ENCODE measurements at regions not wholly inside any gene's neighbourhood (a gene's known extent, or its start where the extent isn't known, plus 50 kb on each side); places are given as distances from the start of the nearest gene placed in this dataset.

DNA sequence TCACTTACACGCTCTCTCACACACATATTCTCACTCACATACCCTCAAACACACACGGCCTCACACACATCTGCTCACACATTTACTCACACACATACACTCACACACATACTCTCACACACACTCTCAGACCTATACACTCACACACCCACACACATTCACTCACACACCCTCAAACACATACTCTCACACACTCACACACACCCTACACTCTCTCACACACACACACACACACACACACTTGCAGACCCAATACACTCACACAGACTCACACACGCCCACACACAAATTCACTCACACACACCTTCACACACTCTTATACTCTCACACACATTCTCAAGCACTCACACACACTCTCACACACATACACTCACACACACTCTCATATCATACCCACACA is 155.5 kb upstream of the BACE2 start:
- Histone ChIP-seq H3K9me3 (ENCODE audit: control extremely low read depth in 1 of 3, control insufficient read depth in 2 of 3, insufficient read depth in 1 of 3, low read length in 2 of 3) (peaks cover 0 to 12% (median 0%) of the 10 kb centered on the region in 3 donors), H3K9ac (ENCODE audit: low read length) (no peak overlapping the region), H3K4me1 (ENCODE audit: control insufficient read depth in 2 of 2, insufficient read depth in 2 of 2, low read length in 2 of 2) (no peaks in the 10 kb centered on the region), H3K27ac (ENCODE audit: low read length in 2 of 2) (no peak overlapping the region), H3K4me2 (replicated peaks; ENCODE audit: low read depth, low read length, poor library complexity, severe bottlenecking) (no peak overlapping the region), H3K4me3 (ENCODE audit: control extremely low read depth in 1 of 5, extremely low read depth in 1 of 5, insufficient read depth in 1 of 5, low read depth in 2 of 5, low read length in 4 of 5) (no peak overlapping the region), H2AFZ (ENCODE audit: insufficient read depth, low read depth, low read length, poor library complexity, severe bottlenecking) (no peak overlapping the region), H3K79me2 (ENCODE audit: control insufficient read depth, insufficient read depth, low read length) (no peaks in the 10 kb centered on the region), H3K36me3 (replicated peaks in 1 of 2; ENCODE audit: control extremely low read depth in 1 of 2, control insufficient read depth in 1 of 2, extremely low read depth in 1 of 2, insufficient read depth in 2 of 2, low read length in 1 of 2) (no peaks in the 10 kb centered on the region), H4K20me1 (ENCODE audit: control insufficient read depth, insufficient read depth, low read length, poor library complexity, severe bottlenecking) (no peaks in the 10 kb centered on the region), H3K27me3 (replicated peaks in 1 of 4; ENCODE audit: control extremely low read depth in 1 of 4, control insufficient read depth in 3 of 4, insufficient read depth in 4 of 4, low read length in 3 of 4) (no peaks in the 10 kb centered on the region)
- intact Hi-C loops (cut with micrococcal nuclease) = no loop called here
- 92% methylated on average over 3 of the region's 3 CpGs for WGBS (ENCODE audit: insufficient coverage)
- Mint-ChIP-seq H3K4me3 (no peak overlapping the region), H3K4me1 (no peaks in the 10 kb centered on the region), H3K9me3 (ENCODE audit: insufficient read depth) (no peaks in the 10 kb centered on the region), H3K27me3 (no peaks in the 10 kb centered on the region), H3K27ac (no peak overlapping the region)
- TF ChIP-seq, protein P1, sequence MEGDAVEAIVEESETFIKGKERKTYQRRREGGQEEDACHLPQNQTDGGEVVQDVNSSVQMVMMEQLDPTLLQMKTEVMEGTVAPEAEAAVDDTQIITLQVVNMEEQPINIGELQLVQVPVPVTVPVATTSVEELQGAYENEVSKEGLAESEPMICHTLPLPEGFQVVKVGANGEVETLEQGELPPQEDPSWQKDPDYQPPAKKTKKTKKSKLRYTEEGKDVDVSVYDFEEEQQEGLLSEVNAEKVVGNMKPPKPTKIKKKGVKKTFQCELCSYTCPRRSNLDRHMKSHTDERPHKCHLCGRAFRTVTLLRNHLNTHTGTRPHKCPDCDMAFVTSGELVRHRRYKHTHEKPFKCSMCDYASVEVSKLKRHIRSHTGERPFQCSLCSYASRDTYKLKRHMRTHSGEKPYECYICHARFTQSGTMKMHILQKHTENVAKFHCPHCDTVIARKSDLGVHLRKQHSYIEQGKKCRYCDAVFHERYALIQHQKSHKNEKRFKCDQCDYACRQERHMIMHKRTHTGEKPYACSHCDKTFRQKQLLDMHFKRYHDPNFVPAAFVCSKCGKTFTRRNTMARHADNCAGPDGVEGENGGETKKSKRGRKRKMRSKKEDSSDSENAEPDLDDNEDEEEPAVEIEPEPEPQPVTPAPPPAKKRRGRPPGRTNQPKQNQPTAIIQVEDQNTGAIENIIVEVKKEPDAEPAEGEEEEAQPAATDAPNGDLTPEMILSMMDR (IDR thresholded peaks at IDR 0.05) = no peak
- TF ChIP-seq EZH2 (IDR thresholded peaks at IDR 0.05; ENCODE audit: borderline replicate concordance, insufficient read depth, low read depth, low read length, poor library complexity, severe bottlenecking) = no peak
- POLR2A ChIA-PET = no interaction called here
- DNase-seq = no peak
- CTCF ChIA-PET = no interaction called here
- ATAC-seq (ENCODE audit: low read depth) = no peak

DNA sequence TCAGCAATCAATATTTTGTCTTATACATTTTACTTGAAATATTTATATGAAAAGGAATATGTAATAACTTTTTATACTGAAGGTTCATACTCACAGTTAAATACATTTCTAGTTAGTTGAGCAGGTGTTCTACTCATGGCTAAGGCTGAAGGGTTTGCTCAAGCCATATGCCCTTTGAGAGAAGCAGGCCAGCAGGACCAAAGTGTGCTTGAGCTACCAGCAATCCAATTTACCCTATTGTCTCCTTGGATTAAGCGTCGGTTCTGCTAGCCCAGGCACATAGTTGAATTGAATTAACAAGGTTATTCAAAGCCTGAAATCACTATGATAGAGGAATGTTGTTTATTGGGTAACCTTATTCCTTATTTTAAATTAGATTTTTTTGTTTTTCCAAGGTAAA is 151.5 kb upstream of the BACE2 start:
- Histone ChIP-seq H3K79me2 (ENCODE audit: control insufficient read depth, insufficient read depth, low read length) (no peaks in the 10 kb centered on the region), H3K27me3 (replicated peaks in 1 of 4; ENCODE audit: control extremely low read depth in 1 of 4, control insufficient read depth in 3 of 4, insufficient read depth in 4 of 4, low read length in 3 of 4) (peaks cover 0 to 3% (median 0%) of the 10 kb centered on the region in 4 experiments), H4K20me1 (ENCODE audit: control insufficient read depth, insufficient read depth, low read length, poor library complexity, severe bottlenecking) (no peaks in the 10 kb centered on the region), H3K27ac (ENCODE audit: low read length in 2 of 2) (no peak overlapping the region), H3K4me2 (replicated peaks; ENCODE audit: low read depth, low read length, poor library complexity, severe bottlenecking) (no peak overlapping the region), H3K4me3 (ENCODE audit: control extremely low read depth in 1 of 5, extremely low read depth in 1 of 5, insufficient read depth in 1 of 5, low read depth in 2 of 5, low read length in 4 of 5) (no peak overlapping the region), H3K4me1 (ENCODE audit: control insufficient read depth in 2 of 2, insufficient read depth in 2 of 2, low read length in 2 of 2) (no peaks in the 10 kb centered on the region), H2AFZ (ENCODE audit: insufficient read depth, low read depth, low read length, poor library complexity, severe bottlenecking) (no peak overlapping the region), H3K9ac (ENCODE audit: low read length) (no peak overlapping the region), H3K36me3 (replicated peaks in 1 of 2; ENCODE audit: control extremely low read depth in 1 of 2, control insufficient read depth in 1 of 2, extremely low read depth in 1 of 2, insufficient read depth in 2 of 2, low read length in 1 of 2) (no peaks in the 10 kb centered on the region), H3K9me3 (ENCODE audit: control extremely low read depth in 1 of 3, control insufficient read depth in 2 of 3, insufficient read depth in 1 of 3, low read length in 2 of 3) (peaks cover 0 to 5% (median 4%) of the 10 kb centered on the region in 3 donors)
- TF ChIP-seq, protein P1 (IDR thresholded peaks at IDR 0.05) = no peak
- TF ChIP-seq EZH2 (IDR thresholded peaks at IDR 0.05; ENCODE audit: borderline replicate concordance, insufficient read depth, low read depth, low read length, poor library complexity, severe bottlenecking) = no peak
- intact Hi-C loops (cut with micrococcal nuclease) = no loop called here
- Mint-ChIP-seq H3K4me1 (no peaks in the 10 kb centered on the region), H3K27me3 (no peaks in the 10 kb centered on the region), H3K4me3 (no peak overlapping the region), H3K27ac (no peak overlapping the region), H3K9me3 (ENCODE audit: insufficient read depth) (peaks cover under 1% of the 10 kb centered on the region)
- no peak for ATAC-seq (ENCODE audit: low read depth)
- no CpG with 5 or more reads among the region's 2 CpGs for WGBS (ENCODE audit: insufficient coverage)
- POLR2A ChIA-PET = no interaction called here
- CTCF ChIA-PET = no interaction called here
- DNase-seq = no peak
